Transverse colon (tissue), 4 donors: ENCODE measurements at regions not wholly inside any gene's neighbourhood (a gene's known extent, or its start where the extent isn't known, plus 50 kb on each side); places are given as distances from the start of the nearest gene placed in this dataset.

Experiments
- POLR2A ChIP-seq: fragments of 450-650 bp; IDR thresholded peaks from one replicate; pipeline ENCODE4 v1.6.1; 2016; ENCODE audit warnings: antibody characterized with exemption, mild to moderate bottlenecking, moderate library complexity
- POLR2AphosphoS5 ChIP-seq, 3 donors: sonication (generic); formaldehyde crosslinking; IDR thresholded peaks; one replicate each; pipeline ENCODE4 v1.6.1; 2016; ENCODE audit warnings: antibody characterized with exemption in 3 of 3
- TF ChIP-seq, protein P1 (sequence below), 5 experiments: fragments of 200-600 bp in 3 of 5; fragments of 450-650 bp in 2 of 5; sonication (generic) in 3 of 5; IDR thresholded peaks; 1 replicate in 2 of 5; 2 replicates in 3 of 5; pipeline ENCODE4 v1.5.1; 2016 to 2017; ENCODE audit warnings: antibody characterized with exemption in 5 of 5, inconsistent platforms in 3 of 5, mild to moderate bottlenecking in 2 of 5, moderate library complexity in 1 of 5

- TF ChIP-seq POLR2AphosphoS5 (IDR thresholded peaks at IDR 0.05) (no peak), POLR2A (no peak)
- TF ChIP-seq, protein P1, sequence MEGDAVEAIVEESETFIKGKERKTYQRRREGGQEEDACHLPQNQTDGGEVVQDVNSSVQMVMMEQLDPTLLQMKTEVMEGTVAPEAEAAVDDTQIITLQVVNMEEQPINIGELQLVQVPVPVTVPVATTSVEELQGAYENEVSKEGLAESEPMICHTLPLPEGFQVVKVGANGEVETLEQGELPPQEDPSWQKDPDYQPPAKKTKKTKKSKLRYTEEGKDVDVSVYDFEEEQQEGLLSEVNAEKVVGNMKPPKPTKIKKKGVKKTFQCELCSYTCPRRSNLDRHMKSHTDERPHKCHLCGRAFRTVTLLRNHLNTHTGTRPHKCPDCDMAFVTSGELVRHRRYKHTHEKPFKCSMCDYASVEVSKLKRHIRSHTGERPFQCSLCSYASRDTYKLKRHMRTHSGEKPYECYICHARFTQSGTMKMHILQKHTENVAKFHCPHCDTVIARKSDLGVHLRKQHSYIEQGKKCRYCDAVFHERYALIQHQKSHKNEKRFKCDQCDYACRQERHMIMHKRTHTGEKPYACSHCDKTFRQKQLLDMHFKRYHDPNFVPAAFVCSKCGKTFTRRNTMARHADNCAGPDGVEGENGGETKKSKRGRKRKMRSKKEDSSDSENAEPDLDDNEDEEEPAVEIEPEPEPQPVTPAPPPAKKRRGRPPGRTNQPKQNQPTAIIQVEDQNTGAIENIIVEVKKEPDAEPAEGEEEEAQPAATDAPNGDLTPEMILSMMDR (IDR thresholded peaks at IDR 0.05) = no peak
Observed at GRCh38 chr7:125112850-125113249, 183.2 kb upstream of the POT1 start.
